ENCODE measurements at regions not wholly inside any gene's neighbourhood (a gene's known extent, or its start where the extent isn't known, plus 50 kb on each side); places are given as distances from the start of the nearest gene placed in this dataset.

DNA sequence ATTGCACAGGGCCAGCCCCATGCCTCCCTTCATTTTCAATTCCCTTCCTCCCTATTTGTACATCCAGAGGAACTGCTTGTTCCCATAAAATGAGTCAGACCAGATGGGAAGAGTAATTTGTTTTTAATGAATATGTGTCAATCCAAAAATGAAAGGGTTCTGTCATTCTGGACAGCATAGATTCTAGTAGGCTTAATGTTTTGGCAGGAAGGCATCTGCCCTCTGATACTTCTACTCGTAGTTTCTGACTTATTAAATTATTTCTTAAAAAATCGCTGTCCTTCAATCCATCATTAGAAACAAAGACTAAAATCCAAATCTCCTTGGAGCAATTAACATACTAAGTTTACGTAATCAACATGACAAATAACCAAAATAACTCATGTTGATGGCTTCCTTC is 665.5 kb downstream of the TENT5A start:
- DNase-seq, result peak in 1 of 2 donors; percentile 32
- H3K27me3 ChIP-seq, result no peaks in the 10 kb centered on the region
- intact Hi-C loops (cut with DNase I; ENCODE audit: low total_unique reads), result no loop called here
- no peaks in the 10 kb centered on the region for H3K9me3 ChIP-seq
- no peak overlapping the region for H3K4me3 ChIP-seq
- no peaks in the 10 kb centered on the region for H3K4me1 ChIP-seq
- TF ChIP-seq POLR2A (IDR thresholded peaks at IDR 0.05), result no peak
- TF ChIP-seq POLR2AphosphoS5 (IDR thresholded peaks at IDR 0.05), result no peak
- TF ChIP-seq, protein P1, sequence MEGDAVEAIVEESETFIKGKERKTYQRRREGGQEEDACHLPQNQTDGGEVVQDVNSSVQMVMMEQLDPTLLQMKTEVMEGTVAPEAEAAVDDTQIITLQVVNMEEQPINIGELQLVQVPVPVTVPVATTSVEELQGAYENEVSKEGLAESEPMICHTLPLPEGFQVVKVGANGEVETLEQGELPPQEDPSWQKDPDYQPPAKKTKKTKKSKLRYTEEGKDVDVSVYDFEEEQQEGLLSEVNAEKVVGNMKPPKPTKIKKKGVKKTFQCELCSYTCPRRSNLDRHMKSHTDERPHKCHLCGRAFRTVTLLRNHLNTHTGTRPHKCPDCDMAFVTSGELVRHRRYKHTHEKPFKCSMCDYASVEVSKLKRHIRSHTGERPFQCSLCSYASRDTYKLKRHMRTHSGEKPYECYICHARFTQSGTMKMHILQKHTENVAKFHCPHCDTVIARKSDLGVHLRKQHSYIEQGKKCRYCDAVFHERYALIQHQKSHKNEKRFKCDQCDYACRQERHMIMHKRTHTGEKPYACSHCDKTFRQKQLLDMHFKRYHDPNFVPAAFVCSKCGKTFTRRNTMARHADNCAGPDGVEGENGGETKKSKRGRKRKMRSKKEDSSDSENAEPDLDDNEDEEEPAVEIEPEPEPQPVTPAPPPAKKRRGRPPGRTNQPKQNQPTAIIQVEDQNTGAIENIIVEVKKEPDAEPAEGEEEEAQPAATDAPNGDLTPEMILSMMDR (IDR thresholded peaks at IDR 0.05), result no peak
- TF ChIP-seq EP300 (IDR thresholded peaks at IDR 0.05), result no peak
- WGBS, 5 donors, result 55 to 75% (median 68%) methylated on average over 3 of the region's 3 CpGs
- no peaks in the 10 kb centered on the region for H3K36me3 ChIP-seq
- no peak overlapping the region for H3K27ac ChIP-seq

DNA sequence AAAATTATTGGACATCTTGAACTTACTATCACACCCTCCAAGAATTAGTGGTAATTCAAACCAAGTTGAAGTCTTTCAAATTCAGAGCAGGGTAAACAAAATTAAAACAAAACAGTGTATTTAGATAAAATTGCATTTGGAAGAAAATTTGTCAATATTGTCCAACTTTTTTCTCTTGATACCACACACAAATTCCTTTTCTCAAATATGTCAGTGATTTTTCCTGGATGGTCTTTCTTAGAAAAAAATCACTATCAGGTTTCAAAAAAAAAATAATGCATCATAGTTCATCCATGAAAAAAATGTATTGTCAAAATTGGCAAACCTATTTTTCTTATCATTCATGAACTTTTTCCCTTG is 667.1 kb downstream of the TENT5A start:
- intact Hi-C loops (cut with DNase I; ENCODE audit: low total_unique reads), result no loop called here
- Histone ChIP-seq H3K4me3 (no peak overlapping the region), H3K4me1 (no peaks in the 10 kb centered on the region), H3K27me3 (no peaks in the 10 kb centered on the region), H3K9me3 (no peaks in the 10 kb centered on the region), H3K27ac (no peak overlapping the region), H3K36me3 (no peaks in the 10 kb centered on the region)
- TF ChIP-seq POLR2A (IDR thresholded peaks at IDR 0.05) (no peak), EP300 (IDR thresholded peaks at IDR 0.05) (no peak), POLR2AphosphoS5 (IDR thresholded peaks at IDR 0.05) (no peak)
- TF ChIP-seq, protein P1 (IDR thresholded peaks at IDR 0.05), result no peak
- no peak for DNase-seq

DNA sequence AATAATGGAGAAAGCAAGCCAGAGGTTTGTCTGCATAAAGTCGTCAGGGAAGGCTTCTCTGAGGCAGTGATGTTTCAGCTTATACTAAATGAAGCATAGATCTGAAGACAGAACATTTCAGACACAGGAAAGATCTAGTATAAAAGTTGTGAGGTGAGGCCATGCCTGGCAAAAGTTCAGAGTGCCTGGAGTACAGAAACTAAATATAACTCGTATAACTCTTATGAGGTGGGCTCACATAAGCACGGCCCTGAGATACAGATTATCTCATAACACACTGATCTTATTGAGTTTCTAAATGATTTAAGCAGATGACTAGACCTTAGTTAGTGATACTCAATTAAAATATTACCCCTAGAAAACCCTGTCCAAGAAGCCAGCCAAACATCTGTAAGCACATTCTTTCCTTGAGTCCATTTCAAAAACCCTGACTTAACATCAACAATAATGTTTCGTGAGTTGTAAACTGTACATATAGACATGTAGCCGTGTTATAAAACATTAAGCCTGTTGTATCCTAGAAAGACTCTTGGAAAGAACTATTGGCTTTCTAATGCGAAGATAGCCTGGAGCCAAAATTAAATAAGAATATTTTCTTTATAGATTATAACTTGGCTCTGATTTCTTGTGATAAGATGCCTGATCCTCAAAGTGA is 667.6 kb downstream of the TENT5A start:
- Histone ChIP-seq H3K4me3 (no peak overlapping the region), H3K27ac (no peak overlapping the region), H3K27me3 (no peaks in the 10 kb centered on the region), H3K4me1 (no peaks in the 10 kb centered on the region), H3K9me3 (no peaks in the 10 kb centered on the region), H3K36me3 (no peaks in the 10 kb centered on the region)
- TF ChIP-seq, protein P1 (IDR thresholded peaks at IDR 0.05), result no peak
- TF ChIP-seq POLR2A (IDR thresholded peaks at IDR 0.05) (no peak), EP300 (IDR thresholded peaks at IDR 0.05) (no peak), POLR2AphosphoS5 (IDR thresholded peaks at IDR 0.05) (no peak)
- WGBS, 5 donors, result 52 to 74% (median 69%) methylated on average over 6 of the region's 6 CpGs
- intact Hi-C loops (cut with DNase I; ENCODE audit: low total_unique reads), result no loop called here
- peak in 1 of 2 donors; percentile 22 for DNase-seq

DNA sequence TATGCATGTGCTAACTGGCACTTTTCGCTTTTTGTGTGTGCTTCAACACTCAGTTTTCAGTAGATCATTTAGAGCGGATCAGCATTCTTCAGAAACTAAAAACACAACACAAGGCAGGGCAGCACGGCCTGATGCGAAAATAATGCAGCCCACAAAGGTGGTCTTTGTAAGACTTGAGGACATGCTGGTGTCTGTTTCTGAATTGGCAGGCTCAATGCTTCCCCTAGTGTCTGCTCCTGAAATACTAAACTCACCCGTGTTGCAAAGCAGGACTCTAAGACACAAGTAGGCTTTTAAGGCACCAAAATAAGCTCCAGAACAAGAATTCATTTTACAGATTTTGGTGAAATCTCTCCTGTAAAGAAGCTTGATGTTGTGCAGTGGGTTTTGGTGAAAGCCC is 676.5 kb downstream of the TENT5A start:
- Histone ChIP-seq H3K4me3 (no peak overlapping the region), H3K27ac (no peak overlapping the region), H3K36me3 (no peaks in the 10 kb centered on the region), H3K4me1 (no peaks in the 10 kb centered on the region), H3K9me3 (no peaks in the 10 kb centered on the region), H3K27me3 (no peaks in the 10 kb centered on the region)
- no peak for TF ChIP-seq EP300 (IDR thresholded peaks at IDR 0.05)
- no peak for TF ChIP-seq POLR2AphosphoS5 (IDR thresholded peaks at IDR 0.05)
- TF ChIP-seq POLR2A (IDR thresholded peaks at IDR 0.05), result no peak
- TF ChIP-seq, protein P1 (IDR thresholded peaks at IDR 0.05), result no peak
- intact Hi-C loops (cut with DNase I; ENCODE audit: low total_unique reads), result no loop called here
- peak in 1 of 2 donors; percentile 34 for DNase-seq
- WGBS, 5 donors, result 59 to 67% (median 62%) methylated on average over 5 of the region's 5 CpGs

Measured in stomach (tissue), 8 donors.